ENCODE measurements at regions not wholly inside any gene's neighbourhood (a gene's known extent, or its start where the extent isn't known, plus 50 kb on each side); places are given as distances from the start of the nearest gene placed in this dataset.

GRCh38 chr1:182269097-182269496 is 122.5 kb downstream of the GLUL start:
- intact Hi-C loops (cut with micrococcal nuclease): no loop called here
- H3K36me3 ChIP-seq (ENCODE audit: control insufficient read depth, insufficient read depth, low read length): no peaks in the 10 kb centered on the region
- peaks cover 3% of the 10 kb centered on the region for H3K4me1 ChIP-seq (ENCODE audit: control insufficient read depth, insufficient read depth, low read length)
- Mint-ChIP-seq H3K36me3 (no peaks in the 10 kb centered on the region), H3K27me3 (ENCODE audit: low read depth in 2 of 2) (peaks cover 0 to 3% of the 10 kb centered on the region in 2 donors), H3K4me3 (no peak overlapping the region), H3K9me3 (no peaks in the 10 kb centered on the region), H3K27ac (no peak overlapping the region), H3K4me1 (peaks cover 0 to 9% of the 10 kb centered on the region in 2 donors)
- H3K27ac ChIP-seq (ENCODE audit: low read length): no peak overlapping the region
- H3K27me3 ChIP-seq (ENCODE audit: control insufficient read depth, insufficient read depth, low read length): no peaks in the 10 kb centered on the region
- H3K9me3 ChIP-seq (ENCODE audit: control insufficient read depth, insufficient read depth, low read length): no peaks in the 10 kb centered on the region
- H3K4me3 ChIP-seq (ENCODE audit: low read length): no peak overlapping the region
- DNase-seq (no peak), ATAC-seq (no peak)
- 86% methylated on average over 2 of the region's 3 CpGs for WGBS (ENCODE audit: insufficient coverage)
- no peak for TF ChIP-seq CTCF (IDR thresholded peaks at IDR 0.05)

- peak in 1 of 3 donors; percentile 35 for ATAC-seq
- no peak overlapping the region for H3K27ac ChIP-seq (ENCODE audit: low read length)
- H3K4me3 ChIP-seq (ENCODE audit: low read length): no peak overlapping the region
- peaks cover 0 to 9% of the 10 kb centered on the region in 2 donors for H3K4me1 Mint-ChIP-seq
- intact Hi-C loops (cut with micrococcal nuclease): no loop called here
- TF ChIP-seq CTCF (IDR thresholded peaks at IDR 0.05): no peak
- H3K36me3 Mint-ChIP-seq: no peaks in the 10 kb centered on the region
- 33% methylated on average over 1 of the region's 1 CpG for WGBS (ENCODE audit: insufficient coverage)
- H3K27me3 Mint-ChIP-seq (ENCODE audit: low read depth in 2 of 2): peaks cover 0 to 3% of the 10 kb centered on the region in 2 donors
- no peak for DNase-seq
- H3K4me1 ChIP-seq (ENCODE audit: control insufficient read depth, insufficient read depth, low read length): peaks cover 3% of the 10 kb centered on the region
- no peaks in the 10 kb centered on the region for H3K9me3 ChIP-seq (ENCODE audit: control insufficient read depth, insufficient read depth, low read length)
- H3K27me3 ChIP-seq (ENCODE audit: control insufficient read depth, insufficient read depth, low read length): no peaks in the 10 kb centered on the region
- no peaks in the 10 kb centered on the region for H3K36me3 ChIP-seq (ENCODE audit: control insufficient read depth, insufficient read depth, low read length)
- H3K27ac Mint-ChIP-seq: no peak overlapping the region
- H3K4me3 Mint-ChIP-seq: no peak overlapping the region
- H3K9me3 Mint-ChIP-seq: no peaks in the 10 kb centered on the region
Measured at GRCh38 chr1:182268669-182269068, 122.9 kb downstream of the GLUL start.

- Mint-ChIP-seq H3K27ac (no peak overlapping the region), H3K9me3 (no peaks in the 10 kb centered on the region), H3K36me3 (no peaks in the 10 kb centered on the region), H3K4me1 (peaks cover 10 to 28% of the 10 kb centered on the region in 2 donors), H3K27me3 (ENCODE audit: low read depth in 2 of 2) (no peaks in the 10 kb centered on the region), H3K4me3 (no peak overlapping the region)
- H3K27ac ChIP-seq (ENCODE audit: low read length): no peak overlapping the region
- DNase-seq (no peak), ATAC-seq (no peak)
- no peaks in the 10 kb centered on the region for H3K27me3 ChIP-seq (ENCODE audit: control insufficient read depth, insufficient read depth, low read length)
- intact Hi-C loops (cut with micrococcal nuclease): no loop called here
- no peak for TF ChIP-seq CTCF (IDR thresholded peaks at IDR 0.05)
- no peaks in the 10 kb centered on the region for H3K9me3 ChIP-seq (ENCODE audit: control insufficient read depth, insufficient read depth, low read length)
- no peaks in the 10 kb centered on the region for H3K36me3 ChIP-seq (ENCODE audit: control insufficient read depth, insufficient read depth, low read length)
- H3K4me1 ChIP-seq (ENCODE audit: control insufficient read depth, insufficient read depth, low read length): peaks cover 16% of the 10 kb centered on the region
- no peak overlapping the region for H3K4me3 ChIP-seq (ENCODE audit: low read length)
- WGBS (ENCODE audit: insufficient coverage): 100% methylated on average over 1 of the region's 1 CpG
Measured at GRCh38 chr1:182264185-182264584, 127.4 kb downstream of the GLUL start.

GRCh38 chr1:182263706-182264105 is 127.9 kb downstream of the GLUL start:
- Mint-ChIP-seq H3K27ac (no peak overlapping the region), H3K4me1 (peaks cover 14 to 27% of the 10 kb centered on the region in 2 donors), H3K36me3 (no peaks in the 10 kb centered on the region), H3K27me3 (ENCODE audit: low read depth in 2 of 2) (no peaks in the 10 kb centered on the region), H3K4me3 (no peak overlapping the region), H3K9me3 (no peaks in the 10 kb centered on the region)
- Histone ChIP-seq H3K27me3 (ENCODE audit: control insufficient read depth, insufficient read depth, low read length) (no peaks in the 10 kb centered on the region), H3K4me1 (ENCODE audit: control insufficient read depth, insufficient read depth, low read length) (peaks cover 21% of the 10 kb centered on the region), H3K36me3 (ENCODE audit: control insufficient read depth, insufficient read depth, low read length) (no peaks in the 10 kb centered on the region), H3K9me3 (ENCODE audit: control insufficient read depth, insufficient read depth, low read length) (no peaks in the 10 kb centered on the region), H3K4me3 (ENCODE audit: low read length) (no peak overlapping the region), H3K27ac (ENCODE audit: low read length) (no peak overlapping the region)
- TF ChIP-seq CTCF (IDR thresholded peaks at IDR 0.05): no peak
- 93% methylated on average over 1 of the region's 1 CpG for WGBS (ENCODE audit: insufficient coverage)
- no peak for ATAC-seq
- no peak for DNase-seq
- intact Hi-C loops (cut with micrococcal nuclease): no loop called here
